Right lobe of liver (tissue), 6 donors: ENCODE measurements at regions not wholly inside any gene's neighbourhood (a gene's known extent, or its start where the extent isn't known, plus 50 kb on each side); places are given as distances from the start of the nearest gene placed in this dataset.

ENCODE experiments used
- ATAC-seq, 4 donors: fragments of 200-7000 bp; cut with Tn5 transposase; one replicate each; pipeline ENCODE4 v1.9.1; 2020; ENCODE audit warnings: mild to moderate bottlenecking in 4 of 4, moderate library complexity in 4 of 4
- DNase-seq, 3 donors: peaks; one replicate each; pipeline ENCODE4 v3.0.0-alpha.2; 2020
- H3K27ac ChIP-seq, 3 donors: fragments of 200-600 bp; one replicate each; pipeline ENCODE4 v1.8.0; 2022
- H3K27me3 ChIP-seq, 2 donors: fragments of 200-600 bp; one replicate each; pipeline ENCODE4 v1.8.0; 2022
- H3K36me3 ChIP-seq, 4 donors: fragments of 200-600 bp; sonication (generic) in 1 of 4; one replicate each; pipeline versions ENCODE4 v1.5.1 to v1.8.0; 2017 to 2022; ENCODE audit warnings: control low read depth in 1 of 4
- H3K4me1 ChIP-seq, 4 donors: fragments of 200-600 bp; sonication (generic) in 1 of 4; one replicate each; pipeline versions ENCODE4 v1.5.1 to v1.8.0; 2017 to 2022; ENCODE audit warnings: control low read depth in 1 of 4
- H3K4me3 ChIP-seq, 3 donors: fragments of 200-600 bp; one replicate each; pipeline ENCODE4 v1.8.0; 2022
- H3K9me3 ChIP-seq, 4 donors: fragments of 200-600 bp; sonication (generic) in 1 of 4; one replicate each; pipeline versions ENCODE4 v1.5.1 to v1.8.0; 2017 to 2022; ENCODE audit warnings: control low read depth in 1 of 4
- POLR2A ChIP-seq: fragments of 450-650 bp; IDR thresholded peaks from one replicate; pipeline ENCODE4 v1.6.1; 2017; ENCODE audit warnings: antibody characterized with exemption, mild to moderate bottlenecking
- WGBS: methylation state at CpG from one replicate; pipeline ENCODE4 v1.1.6; 2018; ENCODE audit warnings: low coverage, low lambda C conversion rate; ENCODE audit not compliant: insufficient coverage; ENCODE audit errors: missing lambda C conversion rate; 5-methylcytosine and 5-hydroxymethylcytosine counted together
- intact Hi-C, 2 donors: fragments of 100-400 bp; cut with DNase I; formaldehyde crosslinking; loops; one replicate each; pipeline versions ENCODE4 v1.11.2 to v1.14.1; 2022
- donor health status: DM: no; HTN: yes; CAD: no.
- donor health status: DM: no; HTN: no; CAD: no.
- donor health status: DM: no; HTN: no; CAD: no.
- donor health status: DM: no; HTN: yes; CAD: no.
- donor health status: DM: no; HTN: yes; CAD: no.

- intact Hi-C loops = no loop called here
- no peak for TF ChIP-seq POLR2A
- no peak for ATAC-seq
- no peaks in the 10 kb centered on the region for H3K4me1 ChIP-seq
- H3K27me3 ChIP-seq = no peaks in the 10 kb centered on the region
- H3K4me3 ChIP-seq = no peak overlapping the region
- DNase-seq = no peak
- no peak overlapping the region for H3K27ac ChIP-seq
- H3K9me3 ChIP-seq = no peaks in the 10 kb centered on the region
- H3K36me3 ChIP-seq = no peaks in the 10 kb centered on the region
- 32% methylated on average over 1 of the region's 1 CpG for WGBS
These were observed 338.1 kb downstream of the EFHB start for GRCh38 chr3:19595884-19596283.
